PC-9 (cell line): ENCODE measurements at regions not wholly inside any gene's neighbourhood (a gene's known extent, or its start where the extent isn't known, plus 50 kb on each side); places are given as distances from the start of the nearest gene placed in this dataset.

Experiments
- BruUV-seq: library from RNA; stranded (reverse); fragments of 400-500 nt; replicated peaks from 2 replicates; lab custom pipeline; 2021; lab: Mats Ljungman, UMichigan
- CTCF ChIA-PET: fragments of 300-600 bp; sonication (Branson Sonifier 250); formaldehyde crosslinking; loops from one replicate; lab custom pipeline; 2022; ENCODE audit warnings: antibody characterized with exemption; lab: Charles Lee
- POLR2A ChIA-PET: fragments of 300-600 bp; sonication (Branson Sonifier 250); formaldehyde crosslinking; loops from one replicate; lab custom pipeline; 2022; ENCODE audit warnings: antibody characterized with exemption; ENCODE audit not compliant: unreplicated experiment; lab: Charles Lee
- DNase-seq, 2 experiments: peaks; one replicate each; pipeline versions ENCODE4 v3.0.0 to v3.0.0-alpha.2; 2015 to 2022; ENCODE audit warnings: mixed read lengths in 1 of 2
- H2AFZ ChIP-seq: fragments of 200-600 bp; sonication (generic); 2 replicates; pipeline ENCODE4 v1.8.1; 2017; ENCODE audit warnings: antibody characterized with exemption
- H3F3A ChIP-seq: fragments of 200-600 bp; sonication (generic); 2 replicates; pipeline ENCODE4 v1.8.1; 2017; ENCODE audit warnings: antibody characterized with exemption, mild to moderate bottlenecking, low read depth; ENCODE audit not compliant: insufficient read depth
- H3K27ac ChIP-seq: fragments of 200-600 bp; sonication (generic); 2 replicates; pipeline ENCODE4 v1.6.1; 2016; ENCODE audit warnings: mixed run types
- H3K27me3 ChIP-seq: fragments of 200-600 bp; sonication (generic); 2 replicates; pipeline ENCODE4 v1.6.1; 2016; ENCODE audit warnings: low read depth, mixed run types; ENCODE audit not compliant: insufficient read depth
- H3K36me3 ChIP-seq: fragments of 200-600 bp; sonication (generic); 2 replicates; pipeline ENCODE4 v1.6.1; 2016; ENCODE audit warnings: low read depth, mixed run types
- H3K4me1 ChIP-seq: fragments of 200-600 bp; sonication (generic); replicated peaks from 2 replicates; pipeline ENCODE4 v1.6.1; 2016; ENCODE audit warnings: mixed run types; ENCODE audit not compliant: insufficient read depth
- H3K4me2 ChIP-seq: fragments of 200-600 bp; sonication (generic); 2 replicates; pipeline ENCODE4 v1.6.1; 2017; ENCODE audit warnings: mixed run types
- H3K4me3 ChIP-seq: fragments of 200-600 bp; sonication (generic); 2 replicates; pipeline ENCODE4 v1.6.1; 2016; ENCODE audit warnings: mixed run types
- H3K79me2 ChIP-seq: fragments of 200-600 bp; sonication (generic); 2 replicates; pipeline ENCODE4 v1.6.1; 2017; ENCODE audit warnings: low read depth, mixed run types
- H3K9me2 ChIP-seq: fragments of 200-600 bp; sonication (generic); 2 replicates; pipeline ENCODE4 v1.8.1; 2017; ENCODE audit warnings: mild to moderate bottlenecking; ENCODE audit not compliant: insufficient read depth
- H3K9me3 ChIP-seq: fragments of 200-600 bp; sonication (generic); 2 replicates; pipeline ENCODE4 v1.8.1; 2016; ENCODE audit warnings: low read depth; ENCODE audit not compliant: insufficient read depth
- H4K20me1 ChIP-seq: fragments of 200-600 bp; sonication (generic); 2 replicates; pipeline ENCODE4 v1.8.1; 2017; ENCODE audit not compliant: insufficient read depth
- EZH2 ChIP-seq: fragments of 200-600 bp; sonication (generic); IDR thresholded peaks from 2 replicates; pipeline ENCODE4 v1.8.0; 2017; ENCODE audit warnings: antibody characterized with exemption, low read depth
- intact Hi-C: fragments of 100-400 bp; cut with micrococcal nuclease; formaldehyde crosslinking; loops from one replicate; pipeline ENCODE4 v1.10.0; 2022; ENCODE audit not compliant: unreplicated experiment
- TF ChIP-seq, protein P1 (sequence below): fragments of 200-600 bp; sonication (generic); conservative IDR thresholded peaks from 2 replicates; pipeline ENCODE4 v1.6.1; 2017; ENCODE audit warnings: mixed run types, antibody characterized with exemption, mild to moderate bottlenecking, moderate library complexity

DNA sequence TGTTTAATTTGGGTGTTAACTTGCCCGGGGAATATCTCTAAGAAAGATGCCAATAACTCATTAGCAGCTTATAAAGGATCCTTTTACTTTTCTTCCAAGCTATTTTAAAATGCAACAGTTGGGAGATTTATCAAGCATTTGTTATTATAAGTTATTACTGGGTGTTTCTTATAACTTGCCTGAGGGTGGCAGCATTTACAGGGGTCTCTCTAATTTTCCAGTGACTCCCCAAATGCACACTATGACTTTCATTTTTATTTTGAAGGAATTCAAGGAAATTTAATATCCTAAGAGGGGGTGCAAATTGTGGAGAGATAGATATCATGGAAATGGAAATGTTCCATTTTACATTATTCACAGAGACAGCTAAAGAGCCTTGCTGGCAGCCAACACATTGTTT is 138.0 kb downstream of the PDGFRA start:
- H3F3A ChIP-seq: no peaks in the 10 kb centered on the region
- H3K79me2 ChIP-seq: no peaks in the 10 kb centered on the region
- no peaks in the 10 kb centered on the region for H3K4me1 ChIP-seq
- CTCF ChIA-PET: no interaction called here
- no peaks in the 10 kb centered on the region for H3K27me3 ChIP-seq
- no peak overlapping the region for H2AFZ ChIP-seq
- no peak for DNase-seq
- no TSS peak for BruUV-seq
- POLR2A ChIA-PET: no interaction called here
- H3K27ac ChIP-seq: no peak overlapping the region
- no peak overlapping the region for H3K4me3 ChIP-seq
- H3K9me3 ChIP-seq: no peaks in the 10 kb centered on the region
- TF ChIP-seq EZH2: no peak
- TF ChIP-seq, protein P1, sequence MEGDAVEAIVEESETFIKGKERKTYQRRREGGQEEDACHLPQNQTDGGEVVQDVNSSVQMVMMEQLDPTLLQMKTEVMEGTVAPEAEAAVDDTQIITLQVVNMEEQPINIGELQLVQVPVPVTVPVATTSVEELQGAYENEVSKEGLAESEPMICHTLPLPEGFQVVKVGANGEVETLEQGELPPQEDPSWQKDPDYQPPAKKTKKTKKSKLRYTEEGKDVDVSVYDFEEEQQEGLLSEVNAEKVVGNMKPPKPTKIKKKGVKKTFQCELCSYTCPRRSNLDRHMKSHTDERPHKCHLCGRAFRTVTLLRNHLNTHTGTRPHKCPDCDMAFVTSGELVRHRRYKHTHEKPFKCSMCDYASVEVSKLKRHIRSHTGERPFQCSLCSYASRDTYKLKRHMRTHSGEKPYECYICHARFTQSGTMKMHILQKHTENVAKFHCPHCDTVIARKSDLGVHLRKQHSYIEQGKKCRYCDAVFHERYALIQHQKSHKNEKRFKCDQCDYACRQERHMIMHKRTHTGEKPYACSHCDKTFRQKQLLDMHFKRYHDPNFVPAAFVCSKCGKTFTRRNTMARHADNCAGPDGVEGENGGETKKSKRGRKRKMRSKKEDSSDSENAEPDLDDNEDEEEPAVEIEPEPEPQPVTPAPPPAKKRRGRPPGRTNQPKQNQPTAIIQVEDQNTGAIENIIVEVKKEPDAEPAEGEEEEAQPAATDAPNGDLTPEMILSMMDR: no peak
- H4K20me1 ChIP-seq: no peaks in the 10 kb centered on the region
- no peaks in the 10 kb centered on the region for H3K36me3 ChIP-seq
- intact Hi-C loops: no loop called here
- H3K4me2 ChIP-seq: no peak overlapping the region
- no peaks in the 10 kb centered on the region for H3K9me2 ChIP-seq

DNA sequence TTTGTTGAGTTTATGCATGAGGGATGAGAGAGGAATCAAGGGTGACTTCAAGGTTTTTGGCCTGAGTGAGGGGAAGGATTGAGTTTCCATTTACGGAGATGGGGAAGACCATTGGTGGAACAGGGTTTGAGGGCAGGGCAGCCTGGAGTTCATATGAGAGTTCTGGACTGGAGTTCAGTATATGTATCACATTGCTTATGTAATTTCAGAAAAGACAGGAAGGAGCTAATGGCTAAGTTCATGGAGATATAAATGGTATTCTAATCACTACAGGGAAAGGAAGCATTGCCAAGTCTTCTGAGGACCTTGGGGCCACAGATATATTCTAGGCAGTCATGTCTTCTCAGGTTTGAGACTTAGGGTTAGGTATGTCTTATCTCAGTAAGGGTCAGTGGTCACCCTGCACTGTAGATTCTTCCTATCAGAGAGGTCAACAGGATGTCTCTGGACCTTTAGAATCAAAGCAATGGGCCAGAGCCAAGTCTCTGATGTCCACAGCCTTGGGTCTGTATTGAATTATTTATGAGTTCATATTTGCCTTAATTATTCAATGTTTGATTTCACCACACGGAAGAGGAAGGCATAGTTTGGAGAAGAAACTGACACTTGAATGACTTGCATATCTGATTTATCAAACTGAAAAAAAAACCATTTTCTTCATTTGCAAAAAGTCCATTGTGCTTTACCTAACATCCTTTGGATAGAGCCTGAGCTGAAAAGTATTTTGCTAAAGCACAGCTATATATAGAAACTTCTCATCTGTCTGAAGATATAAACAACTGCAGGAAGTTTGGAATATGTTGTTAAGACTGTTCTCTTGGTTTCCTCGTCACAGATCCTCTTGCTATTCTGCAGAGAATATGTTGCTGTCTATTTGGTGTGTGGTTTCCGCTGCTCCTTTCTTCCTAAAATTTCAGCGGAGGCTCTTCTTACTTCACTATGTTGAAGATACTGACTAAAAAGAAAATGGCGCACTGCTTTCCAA is 139.5 kb downstream of the PDGFRA start:
- BruUV-seq: no TSS peak
- Histone ChIP-seq H3F3A (no peaks in the 10 kb centered on the region), H3K9me3 (no peaks in the 10 kb centered on the region), H4K20me1 (no peaks in the 10 kb centered on the region), H3K36me3 (no peaks in the 10 kb centered on the region), H3K27ac (no peak overlapping the region), H3K4me3 (no peak overlapping the region), H3K4me2 (no peak overlapping the region), H3K9me2 (no peaks in the 10 kb centered on the region), H3K79me2 (no peaks in the 10 kb centered on the region), H2AFZ (no peak overlapping the region), H3K27me3 (no peaks in the 10 kb centered on the region), H3K4me1 (no peaks in the 10 kb centered on the region)
- POLR2A ChIA-PET: no interaction called here
- intact Hi-C loops: no loop called here
- DNase-seq: no peak
- CTCF ChIA-PET: no interaction called here
- no peak for TF ChIP-seq EZH2
- TF ChIP-seq, protein P1: no peak

DNA sequence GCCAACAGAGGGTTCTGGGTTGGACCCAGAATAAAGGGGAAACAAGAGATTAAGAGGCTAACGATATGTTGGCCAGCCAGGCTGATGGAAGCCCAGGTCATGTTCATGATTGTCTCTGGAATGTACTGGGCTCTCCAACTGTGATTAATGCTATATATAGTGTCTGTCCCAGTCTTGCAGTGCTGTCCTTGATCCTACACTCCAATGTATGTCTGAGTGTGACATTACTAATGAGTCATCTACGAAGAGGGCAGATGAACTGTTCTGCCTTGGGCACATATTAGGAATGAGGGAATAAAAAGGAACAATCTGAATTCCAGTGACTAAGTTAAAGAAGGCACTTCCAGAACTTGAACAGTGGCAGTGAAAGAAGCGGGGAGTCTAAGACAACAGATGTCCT is 142.1 kb downstream of the PDGFRA start:
- TF ChIP-seq, protein P1: no peak
- no peak for TF ChIP-seq EZH2
- Histone ChIP-seq H3K9me3 (no peaks in the 10 kb centered on the region), H3K9me2 (no peaks in the 10 kb centered on the region), H3K36me3 (no peaks in the 10 kb centered on the region), H2AFZ (no peak overlapping the region), H4K20me1 (no peaks in the 10 kb centered on the region), H3K27me3 (no peaks in the 10 kb centered on the region), H3K4me2 (no peak overlapping the region), H3K4me1 (no peaks in the 10 kb centered on the region), H3F3A (no peaks in the 10 kb centered on the region), H3K79me2 (no peaks in the 10 kb centered on the region), H3K27ac (no peak overlapping the region), H3K4me3 (no peak overlapping the region)
- CTCF ChIA-PET: no interaction called here
- POLR2A ChIA-PET: no interaction called here
- no TSS peak for BruUV-seq
- DNase-seq: no peak
- intact Hi-C loops: no loop called here
